HS-27A (cell line): ENCODE measurements at regions not wholly inside any gene's neighbourhood (a gene's known extent, or its start where the extent isn't known, plus 50 kb on each side); places are given as distances from the start of the nearest gene placed in this dataset.
A peak's percentile ranks its signal among the peaks of the same experiment; 100 is the strongest.

Source experiments
- DNase-seq: peaks from one replicate; pipeline ENCODE4 v3.0.0-alpha.2; 2012; ENCODE audit warnings: low read depth, missing footprints

- peak; percentile 93 for DNase-seq
Observed at GRCh38 chr20:4512891-4513550, 173.2 kb upstream of the PRNP start.

DNA sequence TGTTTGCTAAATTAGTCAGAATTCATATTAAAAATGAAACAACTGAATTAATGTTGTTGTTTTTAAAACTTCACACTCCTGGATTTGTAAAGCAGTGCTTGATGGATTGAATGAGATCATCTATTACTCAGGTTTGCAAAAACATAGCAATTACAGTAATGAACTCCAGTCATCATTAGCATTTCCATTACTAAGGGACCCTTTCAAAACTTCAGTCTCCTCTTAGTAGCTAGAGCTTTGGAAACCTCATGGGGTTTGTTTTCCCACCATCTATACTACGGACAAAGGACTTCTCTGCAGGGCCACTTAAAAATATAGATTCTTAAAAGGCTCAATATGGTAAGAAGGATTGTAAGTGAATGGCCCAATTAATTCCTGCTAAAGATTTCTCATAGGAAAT, 174.5 kb upstream of the PRNP start:
- no peak for DNase-seq

GRCh38 chr20:4509825-4510522, 176.3 kb upstream of the PRNP start:
- DNase-seq, result no peak

DNA sequence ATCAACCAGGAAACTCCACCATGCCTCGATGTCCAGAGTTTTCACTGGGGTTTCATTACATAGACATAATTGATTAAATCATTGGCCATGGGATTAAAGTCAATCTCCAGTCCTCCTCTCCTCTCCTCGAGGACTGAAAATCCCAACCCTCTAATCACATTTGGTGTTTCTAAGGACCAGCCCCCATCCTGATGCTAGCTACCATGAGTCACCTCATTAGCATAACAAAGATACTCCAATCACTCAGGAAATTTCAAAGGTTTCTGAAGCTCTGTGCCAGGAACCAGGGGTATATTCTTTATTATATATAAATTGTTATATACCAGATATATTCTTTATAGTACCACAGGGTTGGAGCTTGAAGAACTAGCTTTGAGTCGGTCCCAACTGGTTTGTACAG, 177.5 kb upstream of the PRNP start:
- DNase-seq, result no peak

GRCh38 chr20:4507288-4507719, 179.0 kb upstream of the PRNP start:
- peak; percentile 50 for DNase-seq

DNA sequence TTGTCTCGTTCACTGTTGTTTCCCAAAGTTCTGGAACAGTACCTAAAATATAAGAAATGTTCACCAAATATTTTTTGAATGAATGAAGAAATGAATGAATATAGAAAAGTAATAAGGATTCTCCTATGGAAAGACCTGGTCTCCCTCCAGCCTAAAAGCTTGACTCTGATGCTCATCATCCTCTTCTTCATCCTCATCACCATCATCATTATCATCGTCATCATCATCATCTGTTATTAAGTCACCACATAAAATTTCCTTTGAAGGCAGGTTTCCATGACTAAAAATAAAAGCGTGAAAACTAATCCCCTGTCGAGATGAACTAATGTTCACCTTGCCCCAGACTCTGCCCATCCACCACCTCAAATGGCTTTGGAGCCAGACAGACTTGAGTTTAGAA, 181.4 kb upstream of the PRNP start:
- DNase-seq, result no peak

DNA sequence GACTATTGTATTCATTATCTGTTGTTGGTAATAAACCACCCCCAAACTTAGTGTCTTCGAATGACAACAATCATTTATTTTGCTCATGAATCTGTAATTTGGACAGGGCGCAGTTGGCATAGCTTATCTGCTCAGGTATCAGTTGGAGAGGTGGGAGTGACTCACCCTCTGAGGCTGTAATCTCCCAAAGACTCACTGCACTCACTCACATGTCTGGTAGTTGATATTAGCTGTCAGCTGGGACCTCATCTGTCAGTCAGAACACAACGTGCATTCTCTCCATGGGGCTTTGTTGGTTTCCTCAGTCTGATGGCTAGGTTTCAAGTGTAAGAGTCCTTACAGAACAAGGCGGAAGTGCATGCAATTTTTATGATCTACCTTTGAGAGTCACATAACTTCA, 183.5 kb upstream of the PRNP start:
- DNase-seq, result no peak

- no peak for DNase-seq
Observed at GRCh38 chr20:4493386-4493785, 192.9 kb upstream of the PRNP start.

DNA sequence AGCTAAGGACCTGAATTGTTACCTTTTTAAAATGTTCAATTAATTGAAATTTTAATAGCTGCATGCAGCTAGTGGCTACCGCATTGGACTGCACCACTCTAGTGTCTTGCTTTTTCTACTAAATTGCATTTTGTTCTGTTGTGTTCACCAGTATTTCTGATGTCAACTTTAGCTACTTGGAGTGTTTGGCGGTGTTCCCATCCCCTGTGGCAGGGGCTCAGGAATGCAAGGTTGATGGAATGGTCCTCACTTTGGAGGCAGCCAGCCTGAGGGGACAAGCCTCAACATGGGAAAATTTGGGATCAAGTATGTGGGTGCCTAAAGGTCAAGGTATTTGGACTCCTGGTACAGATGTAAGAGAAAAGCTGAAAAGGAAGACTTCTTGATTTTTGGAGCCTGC, 194.6 kb upstream of the PRNP start:
- DNase-seq, result no peak

GRCh38 chr20:4490606-4491280, 195.5 kb upstream of the PRNP start:
- no peak for DNase-seq

GRCh38 chr20:4490045-4490444, 196.2 kb upstream of the PRNP start:
- DNase-seq, result no peak

DNA sequence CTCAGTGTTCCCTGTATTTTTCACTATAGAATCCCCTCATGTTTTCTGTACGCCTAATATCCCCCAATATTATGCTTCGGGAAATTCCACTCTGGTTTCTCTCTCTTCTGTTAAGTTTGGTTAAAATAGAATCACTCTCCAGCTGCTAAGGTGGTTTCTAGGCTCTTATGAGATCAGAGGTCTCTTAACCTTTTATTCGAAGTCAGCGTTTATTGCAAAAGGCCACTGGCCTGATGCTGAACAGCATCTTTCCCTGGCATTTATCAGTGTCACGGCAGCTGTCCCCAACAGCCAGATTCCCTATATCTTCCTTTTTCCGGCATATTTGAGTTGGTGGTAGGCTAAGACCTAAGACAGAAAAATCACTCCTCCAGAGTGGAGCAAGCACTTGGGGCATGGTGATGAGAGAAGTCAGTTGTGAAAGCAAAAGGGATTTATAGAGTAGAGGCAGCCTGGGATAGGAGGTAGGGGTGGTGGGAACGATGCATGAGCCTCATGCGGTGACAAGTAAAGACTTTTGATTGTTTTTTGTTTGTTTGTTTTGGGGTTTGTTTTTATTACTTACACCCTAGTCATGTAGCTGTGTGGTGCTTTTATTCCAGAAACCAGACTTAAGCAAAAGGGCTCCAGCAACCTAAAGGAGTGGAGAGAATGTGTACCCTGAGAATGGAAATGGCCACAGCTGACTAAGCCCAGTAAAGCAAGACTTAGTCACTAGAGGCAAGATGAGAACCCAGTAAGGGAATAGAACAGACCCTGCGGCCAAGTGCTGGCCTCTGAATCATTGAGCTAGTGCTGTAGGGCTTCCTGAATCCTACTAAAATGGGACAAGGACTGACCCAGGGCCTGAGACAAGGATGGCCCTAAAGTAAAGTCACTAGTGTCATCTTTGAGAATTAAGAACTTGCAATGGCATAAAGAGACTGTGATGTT, 197.6 kb upstream of the PRNP start:
- DNase-seq, result no peak

- no peak for DNase-seq
Observed at GRCh38 chr20:4484379-4484997, 201.8 kb upstream of the PRNP start.

DNA sequence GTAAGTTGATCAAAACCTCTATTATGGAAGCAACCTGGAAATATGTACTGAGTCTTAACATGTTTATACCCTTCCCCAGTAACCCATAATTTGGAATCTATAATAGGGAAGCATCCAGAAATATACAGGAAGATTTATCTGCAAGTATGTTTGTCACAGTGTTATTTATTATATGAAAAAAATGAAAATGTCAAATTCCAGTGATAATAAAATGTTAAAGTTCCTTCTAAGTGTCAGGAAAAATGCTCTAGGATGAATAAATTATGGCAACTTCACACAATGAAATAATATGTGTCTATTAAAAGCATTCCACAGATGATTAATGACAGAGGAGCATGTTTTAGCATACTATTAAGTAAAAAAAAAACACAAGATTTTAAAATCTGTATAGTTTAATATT, 202.3 kb upstream of the PRNP start:
- no peak for DNase-seq

DNA sequence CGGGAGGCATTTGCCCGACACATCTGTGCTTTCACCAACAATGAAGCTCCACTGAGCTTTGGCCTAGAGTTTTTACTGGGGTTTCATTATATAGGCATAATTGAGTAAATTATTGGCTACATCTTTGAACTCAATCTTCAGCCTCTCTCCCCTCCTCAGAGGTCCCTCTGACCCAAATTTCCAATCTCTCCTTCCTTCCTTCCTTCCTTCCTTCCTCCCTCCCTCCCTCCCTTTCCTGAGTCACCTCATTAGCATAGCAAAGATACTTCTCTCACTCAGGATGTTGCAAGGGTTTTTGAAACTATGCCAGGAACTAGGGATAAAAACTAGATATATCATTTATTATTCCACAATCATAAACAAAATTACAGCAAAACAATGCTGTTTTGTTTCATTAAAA, 202.8 kb upstream of the PRNP start:
- DNase-seq, result no peak

DNA sequence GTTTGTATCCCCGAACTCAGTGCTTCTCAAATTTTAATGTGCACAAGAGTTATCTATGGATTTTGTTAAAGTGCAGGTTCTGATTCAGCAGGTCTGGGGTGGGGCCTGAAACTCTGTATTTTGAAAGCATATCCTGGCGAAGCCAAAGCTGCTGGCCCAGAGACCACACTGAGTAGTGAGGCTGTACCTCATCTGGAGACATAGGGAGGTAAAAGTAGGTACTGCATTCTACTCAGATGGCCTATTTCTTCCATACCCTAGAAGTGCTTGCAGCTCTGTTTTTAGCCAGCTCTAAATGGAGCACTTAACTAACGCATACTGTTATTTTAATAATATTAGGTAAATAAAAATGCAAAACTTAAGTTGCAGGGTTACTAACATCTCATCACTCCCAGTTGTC, 206.2 kb upstream of the PRNP start:
- DNase-seq, result no peak

GRCh38 chr20:4476903-4477500, 209.3 kb upstream of the PRNP start:
- no peak for DNase-seq

- no peak for DNase-seq
Observed at GRCh38 chr20:4472906-4473305, 213.3 kb upstream of the PRNP start.

GRCh38 chr20:4471221-4471620, 215.0 kb upstream of the PRNP start:
- no peak for DNase-seq

GRCh38 chr20:4470375-4470774, 215.9 kb upstream of the PRNP start:
- no peak for DNase-seq

- DNase-seq, result no peak
Observed at GRCh38 chr20:4469910-4470309, 216.3 kb upstream of the PRNP start.
